ENCODE measurements at regions not wholly inside any gene's neighbourhood (a gene's known extent, or its start where the extent isn't known, plus 50 kb on each side); places are given as distances from the start of the nearest gene placed in this dataset.
"Not testable (repeated sequence)": the region's sequence is repeated elsewhere in the genome, so short reads cannot be mapped to it uniquely, and the experiment has no call there.

- not testable (repeated sequence) for DNase-seq (ENCODE audit: low spot score)
These were observed 103.0 kb downstream of the CARTPT start for GRCh38 chr5:71822065-71822464.

- DNase-seq (ENCODE audit: low spot score), result no peak
These were observed 106.9 kb downstream of the CARTPT start for GRCh38 chr5:71825992-71826391.

GRCh38 chr5:71828291-71829040 lies 109.4 kb downstream of the CARTPT start:
- no peak for DNase-seq (ENCODE audit: low spot score)

- no peak for DNase-seq (ENCODE audit: low spot score)
These were observed 110.1 kb downstream of the CARTPT start for GRCh38 chr5:71829206-71829605.

GRCh38 chr5:71830681-71831539 lies 111.8 kb downstream of the CARTPT start:
- DNase-seq (ENCODE audit: low spot score), result no peak

GRCh38 chr5:71832812-71833715 lies 114.0 kb downstream of the CARTPT start:
- no peak for DNase-seq (ENCODE audit: low spot score)

- no peak for DNase-seq (ENCODE audit: low spot score)
These were observed 115.5 kb downstream of the CARTPT start for GRCh38 chr5:71834601-71835000.

GRCh38 chr5:71836084-71836483 lies 117.0 kb downstream of the CARTPT start:
- no peak for DNase-seq (ENCODE audit: low spot score)

- DNase-seq (ENCODE audit: low spot score), result no peak
These were observed 117.6 kb downstream of the CARTPT start for GRCh38 chr5:71836559-71837112.

- no peak for DNase-seq (ENCODE audit: low spot score)
These were observed 119.2 kb downstream of the CARTPT start for GRCh38 chr5:71838286-71838685.

- DNase-seq (ENCODE audit: low spot score), result no peak
These were observed 120.2 kb downstream of the CARTPT start for GRCh38 chr5:71839096-71839884.

GRCh38 chr5:71841107-71841506 lies 122.0 kb downstream of the CARTPT start:
- no peak for DNase-seq (ENCODE audit: low spot score)

- DNase-seq (ENCODE audit: low spot score), result no peak
These were observed 124.0 kb downstream of the CARTPT start for GRCh38 chr5:71843111-71843510.

- no peak for DNase-seq (ENCODE audit: low spot score)
These were observed 125.8 kb downstream of the CARTPT start for GRCh38 chr5:71844862-71845261.

- no peak for DNase-seq (ENCODE audit: low spot score)
These were observed 140.4 kb downstream of the CARTPT start for GRCh38 chr5:71859515-71859914.

GRCh38 chr5:71860048-71860447 lies 141.0 kb downstream of the CARTPT start:
- DNase-seq (ENCODE audit: low spot score), result no peak

GRCh38 chr5:71861682-71862081 lies 142.6 kb downstream of the CARTPT start:
- DNase-seq (ENCODE audit: low spot score), result no peak

- no peak for DNase-seq (ENCODE audit: low spot score)
These were observed 143.0 kb downstream of the CARTPT start for GRCh38 chr5:71862087-71862486.

GRCh38 chr5:71862507-71863060 lies 143.5 kb downstream of the CARTPT start:
- no peak for DNase-seq (ENCODE audit: low spot score)

GRCh38 chr5:71864730-71865601 lies 145.9 kb downstream of the CARTPT start:
- DNase-seq (ENCODE audit: low spot score), result no peak
